Ovary (tissue), 3 donors: ENCODE measurements at regions not wholly inside any gene's neighbourhood (a gene's known extent, or its start where the extent isn't known, plus 50 kb on each side); places are given as distances from the start of the nearest gene placed in this dataset.

ENCODE experiments used
- EP300 ChIP-seq: sonication (generic); formaldehyde crosslinking; IDR thresholded peaks from one replicate; pipeline ENCODE4 v1.6.1; 2017; ENCODE audit warnings: antibody characterized with exemption
- POLR2A ChIP-seq: fragments of 450-650 bp; IDR thresholded peaks from one replicate; pipeline ENCODE4 v1.6.1; 2017; ENCODE audit warnings: antibody characterized with exemption, mild to moderate bottlenecking, moderate library complexity
- TF ChIP-seq, protein P1 (sequence below), 3 donors: fragments of 450-650 bp in 2 of 3; fragments of 200-600 bp in 1 of 3; IDR thresholded peaks; one replicate each; pipeline versions ENCODE4 v1.5.1 to v1.8.0; 2016 to 2022; ENCODE audit warnings: antibody characterized with exemption in 3 of 3, mild to moderate bottlenecking in 1 of 3
- donor health status: DM: no; HTN: no; CAD: no.

GRCh38 chr16:79449900-79450299 is 150.6 kb downstream of the MAF start:
- TF ChIP-seq, protein P1, sequence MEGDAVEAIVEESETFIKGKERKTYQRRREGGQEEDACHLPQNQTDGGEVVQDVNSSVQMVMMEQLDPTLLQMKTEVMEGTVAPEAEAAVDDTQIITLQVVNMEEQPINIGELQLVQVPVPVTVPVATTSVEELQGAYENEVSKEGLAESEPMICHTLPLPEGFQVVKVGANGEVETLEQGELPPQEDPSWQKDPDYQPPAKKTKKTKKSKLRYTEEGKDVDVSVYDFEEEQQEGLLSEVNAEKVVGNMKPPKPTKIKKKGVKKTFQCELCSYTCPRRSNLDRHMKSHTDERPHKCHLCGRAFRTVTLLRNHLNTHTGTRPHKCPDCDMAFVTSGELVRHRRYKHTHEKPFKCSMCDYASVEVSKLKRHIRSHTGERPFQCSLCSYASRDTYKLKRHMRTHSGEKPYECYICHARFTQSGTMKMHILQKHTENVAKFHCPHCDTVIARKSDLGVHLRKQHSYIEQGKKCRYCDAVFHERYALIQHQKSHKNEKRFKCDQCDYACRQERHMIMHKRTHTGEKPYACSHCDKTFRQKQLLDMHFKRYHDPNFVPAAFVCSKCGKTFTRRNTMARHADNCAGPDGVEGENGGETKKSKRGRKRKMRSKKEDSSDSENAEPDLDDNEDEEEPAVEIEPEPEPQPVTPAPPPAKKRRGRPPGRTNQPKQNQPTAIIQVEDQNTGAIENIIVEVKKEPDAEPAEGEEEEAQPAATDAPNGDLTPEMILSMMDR (IDR thresholded peaks at IDR 0.05), result no peak
- no peak for TF ChIP-seq EP300
- no peak for TF ChIP-seq POLR2A
